ENCODE measurements at regions not wholly inside any gene's neighbourhood (a gene's known extent, or its start where the extent isn't known, plus 50 kb on each side); places are given as distances from the start of the nearest gene placed in this dataset.

DNA sequence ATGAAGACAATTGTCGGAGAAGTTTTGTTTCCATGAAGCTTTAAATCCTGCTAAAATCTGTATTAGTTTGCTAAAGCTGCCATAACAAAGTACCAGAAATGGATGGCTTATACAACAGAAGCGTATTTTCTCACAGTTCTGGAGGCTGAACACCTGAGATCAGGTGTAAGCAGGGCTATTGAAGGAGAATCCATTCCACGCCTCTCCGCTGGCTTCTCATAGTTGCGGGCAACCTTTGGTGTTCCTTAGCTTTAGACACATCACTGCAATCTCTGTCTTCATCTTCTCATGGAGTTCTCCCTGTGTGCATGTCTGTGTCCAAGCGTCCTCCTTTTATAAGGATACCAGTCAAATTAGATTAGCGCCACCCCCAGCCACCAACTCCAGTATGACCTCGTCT, 159.9 kb upstream of the CDYL start:
- no peak for DNase-seq (ENCODE audit: low spot score)

GRCh38 chr6:4615891-4616290, 160.3 kb upstream of the CDYL start:
- no peak for DNase-seq (ENCODE audit: low spot score)

- no peak for DNase-seq (ENCODE audit: low spot score)
Measured at GRCh38 chr6:4615231-4615630, 161.0 kb upstream of the CDYL start.

DNA sequence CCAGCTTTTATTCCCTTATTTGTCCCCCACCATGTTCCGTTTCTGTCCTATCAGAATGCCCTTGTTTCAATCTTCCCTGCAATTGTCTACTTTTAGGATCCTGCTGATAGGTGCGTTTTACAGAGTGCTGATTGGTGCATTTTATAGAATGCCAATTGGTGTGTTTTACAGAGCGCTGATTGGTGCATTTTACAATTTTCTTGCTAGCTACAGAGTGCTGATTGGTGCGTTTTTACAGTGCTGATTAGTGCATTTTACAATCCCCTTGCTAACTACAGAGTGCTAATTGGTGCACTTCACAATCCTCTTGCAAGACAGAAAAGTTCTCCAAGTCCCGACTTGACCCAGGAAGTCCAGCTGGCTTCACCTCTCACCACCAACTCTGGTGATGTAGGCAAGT, 161.6 kb upstream of the CDYL start:
- no peak for DNase-seq (ENCODE audit: low spot score)

DNA sequence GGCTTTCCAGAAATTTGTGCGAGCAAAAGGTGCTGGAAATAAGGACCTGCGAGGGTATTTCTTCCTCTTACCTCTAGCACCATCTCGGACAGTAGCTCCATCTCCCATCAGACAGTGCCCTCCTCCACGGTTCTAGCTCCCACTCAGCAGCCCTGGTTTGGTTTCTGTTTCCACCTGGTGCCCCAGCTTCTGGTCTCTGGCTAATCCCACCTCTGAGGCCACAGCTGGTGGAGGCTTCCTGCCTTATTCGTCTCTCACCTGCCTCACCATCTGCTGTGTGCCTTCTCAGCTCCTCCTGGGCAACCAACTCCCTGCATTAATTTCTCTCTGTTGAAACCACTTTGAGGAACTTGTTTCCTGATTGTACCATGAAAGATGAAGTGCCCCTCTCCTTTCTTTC, 162.4 kb upstream of the CDYL start:
- DNase-seq (ENCODE audit: low spot score): no peak

GRCh38 chr6:4613381-4613780, 162.8 kb upstream of the CDYL start:
- no peak for DNase-seq (ENCODE audit: low spot score)

GRCh38 chr6:4612636-4613171, 163.5 kb upstream of the CDYL start:
- no peak for DNase-seq (ENCODE audit: low spot score)

DNA sequence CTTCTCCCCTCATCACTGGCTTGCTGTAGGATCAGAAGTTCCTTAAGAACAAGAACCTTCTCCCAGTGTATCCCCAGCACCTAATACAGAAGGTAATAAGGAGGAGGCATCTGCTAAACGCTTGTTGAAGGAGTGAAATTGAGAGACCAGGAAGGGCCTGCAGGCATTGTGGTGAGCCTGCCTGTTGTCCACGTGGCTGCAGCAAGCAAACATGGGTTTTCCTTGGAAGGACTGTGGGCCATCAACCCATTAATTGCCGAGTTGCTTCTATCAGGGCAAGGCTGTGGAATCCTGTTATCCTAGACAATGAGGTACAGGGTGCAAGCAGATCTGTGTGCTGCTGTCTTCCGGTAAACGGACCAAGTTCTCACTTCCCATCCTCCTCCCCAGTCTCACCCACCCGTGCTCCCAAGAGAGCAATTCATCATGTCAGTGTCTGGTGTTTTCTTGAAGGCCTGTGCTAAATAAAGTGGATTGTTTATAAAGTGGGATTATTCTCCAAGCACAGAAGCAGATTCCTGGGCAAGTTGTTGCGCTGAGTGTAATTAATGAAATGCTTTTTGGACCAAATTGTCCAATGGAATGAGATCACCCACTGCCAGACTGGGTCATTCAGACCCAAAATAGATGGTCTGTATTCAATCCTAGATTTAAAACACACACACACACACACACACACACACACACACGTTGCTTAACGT, 164.6 kb upstream of the CDYL start:
- peak; percentile 51 for DNase-seq (ENCODE audit: low spot score)

DNA sequence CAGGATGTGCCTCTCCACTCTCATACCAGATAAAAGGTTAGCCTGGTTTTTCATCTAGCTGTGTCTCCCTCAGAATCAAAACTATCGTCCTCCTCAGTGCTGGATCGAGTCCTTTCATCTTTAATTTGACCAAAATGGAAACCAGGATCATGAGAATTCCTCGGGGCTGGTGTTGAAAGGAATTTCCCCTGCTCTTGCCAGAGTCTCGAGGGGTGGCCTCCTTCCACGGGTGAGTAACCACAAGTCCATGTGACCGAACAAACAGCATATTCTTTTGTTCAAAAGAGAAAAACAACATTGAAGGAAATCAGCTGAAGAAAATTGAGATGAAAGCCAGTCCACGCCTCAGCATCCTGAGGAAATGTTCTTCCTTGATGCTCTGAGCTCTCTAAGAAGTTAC, 165.9 kb upstream of the CDYL start:
- peak; percentile 54 for DNase-seq (ENCODE audit: low spot score)

- no peak for DNase-seq (ENCODE audit: low spot score)
Measured at GRCh38 chr6:4608361-4609115, 167.7 kb upstream of the CDYL start.

DNA sequence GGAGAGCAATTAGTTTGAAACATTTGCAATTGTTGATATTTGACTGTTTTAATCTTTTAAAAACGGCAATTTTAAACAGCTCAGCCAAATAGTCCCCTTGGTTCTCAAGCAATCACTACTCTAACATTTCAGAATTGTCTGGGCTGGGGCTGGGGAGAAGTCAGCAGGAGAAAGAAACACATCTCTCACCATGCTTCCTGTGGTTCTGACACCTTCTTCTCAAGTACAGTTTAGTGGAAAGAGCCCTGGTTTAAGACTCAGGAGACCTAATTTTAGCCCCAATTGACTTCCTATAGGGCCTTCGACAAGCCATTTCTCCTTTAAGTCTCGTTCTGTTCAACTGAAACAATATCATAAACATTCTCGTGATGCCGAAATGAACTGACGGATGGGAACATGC, 168.4 kb upstream of the CDYL start:
- DNase-seq (ENCODE audit: low spot score): no peak

DNA sequence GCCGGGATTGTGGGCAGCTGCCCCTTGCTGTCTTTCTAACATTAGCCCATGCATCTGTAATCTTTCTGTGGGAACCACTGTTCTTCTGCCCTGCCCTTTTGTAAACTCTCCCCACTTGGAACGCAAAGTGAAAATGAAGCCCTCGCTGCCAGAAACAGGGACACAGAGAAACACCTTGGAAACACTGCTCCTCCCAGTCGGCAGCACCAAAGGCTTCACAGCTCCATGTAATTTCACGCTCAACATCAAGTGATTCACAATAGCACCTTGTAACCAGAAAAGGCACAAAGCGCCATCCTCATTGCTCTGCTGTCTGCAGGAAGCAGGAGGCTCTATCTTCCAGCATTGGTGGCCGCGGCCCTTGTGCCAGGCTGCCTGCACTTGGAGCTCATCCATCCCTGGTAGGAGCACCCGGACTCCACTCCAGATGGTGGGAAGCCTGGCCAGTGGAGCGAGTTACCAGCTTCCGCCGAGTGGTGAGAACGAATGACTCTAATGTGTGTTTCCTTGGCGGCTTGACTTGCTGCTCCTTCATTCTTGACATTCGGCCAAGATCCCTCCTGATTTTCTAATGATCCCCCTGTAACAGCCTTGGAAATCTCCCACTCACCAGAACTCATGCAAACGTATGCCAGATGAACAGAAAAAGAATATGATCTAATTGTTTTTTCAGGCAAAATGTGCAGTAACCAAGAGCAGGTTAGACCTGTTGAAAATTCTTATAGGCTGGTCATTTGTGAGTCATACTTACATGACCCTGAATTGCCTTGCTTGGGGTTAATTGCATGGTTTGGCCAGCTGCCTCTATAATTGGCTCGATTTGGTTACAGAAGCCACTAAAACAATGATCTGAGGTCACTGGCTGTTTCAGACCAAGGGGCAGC, 169.1 kb upstream of the CDYL start:
- DNase-seq (ENCODE audit: low spot score): no peak

- DNase-seq (ENCODE audit: low spot score): no peak
Measured at GRCh38 chr6:4606016-4606415, 170.2 kb upstream of the CDYL start.

DNA sequence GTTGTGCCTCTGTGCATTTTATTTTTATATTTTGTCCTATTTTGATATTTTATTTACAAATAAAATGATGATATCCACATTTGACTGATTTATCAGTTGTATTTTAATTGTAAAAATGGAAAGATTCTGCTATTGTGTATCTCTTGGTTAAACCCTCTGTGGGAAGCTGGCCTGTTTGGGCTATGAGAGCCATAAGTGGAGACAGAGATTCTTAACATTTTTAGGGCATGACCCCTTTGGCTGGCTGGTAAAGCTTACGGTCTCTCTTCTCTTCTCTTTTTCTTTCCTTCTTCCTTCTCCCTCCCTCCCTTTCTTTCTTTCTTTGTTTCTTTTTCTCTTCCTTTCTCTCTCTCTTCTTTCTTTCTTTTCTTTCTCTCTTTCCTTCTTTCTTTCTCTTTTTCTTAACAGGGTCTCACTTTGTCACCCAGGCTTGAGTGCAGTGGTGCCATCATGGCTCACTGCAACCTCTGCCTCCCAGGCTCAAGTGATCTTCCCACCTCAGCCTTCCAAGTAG, 172.3 kb upstream of the CDYL start:
- no peak for DNase-seq (ENCODE audit: low spot score)

- no peak for DNase-seq (ENCODE audit: low spot score)
Measured at GRCh38 chr6:4603291-4603690, 172.9 kb upstream of the CDYL start.

DNA sequence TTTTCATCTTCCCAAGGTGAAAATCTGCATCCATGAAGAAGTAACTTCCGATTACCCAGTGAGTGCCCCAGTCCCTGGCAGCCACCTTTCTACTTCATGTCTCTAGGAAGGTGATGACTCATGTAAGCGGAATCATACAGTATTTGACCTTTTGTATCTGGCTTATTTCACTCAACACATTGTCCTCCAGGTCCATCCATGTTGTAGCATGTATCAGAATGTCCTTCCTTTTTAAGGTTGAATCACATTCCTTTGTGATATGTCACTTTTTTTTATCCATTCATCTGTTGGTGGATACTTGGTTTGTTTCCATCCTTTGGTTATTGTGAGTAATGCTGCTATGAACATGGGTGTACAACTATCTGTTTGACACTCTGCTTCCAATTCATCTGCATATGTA, 176.3 kb upstream of the CDYL start:
- DNase-seq (ENCODE audit: low spot score): no peak

GRCh38 chr6:4598384-4598995, 177.7 kb upstream of the CDYL start:
- no peak for DNase-seq (ENCODE audit: low spot score)

DNA sequence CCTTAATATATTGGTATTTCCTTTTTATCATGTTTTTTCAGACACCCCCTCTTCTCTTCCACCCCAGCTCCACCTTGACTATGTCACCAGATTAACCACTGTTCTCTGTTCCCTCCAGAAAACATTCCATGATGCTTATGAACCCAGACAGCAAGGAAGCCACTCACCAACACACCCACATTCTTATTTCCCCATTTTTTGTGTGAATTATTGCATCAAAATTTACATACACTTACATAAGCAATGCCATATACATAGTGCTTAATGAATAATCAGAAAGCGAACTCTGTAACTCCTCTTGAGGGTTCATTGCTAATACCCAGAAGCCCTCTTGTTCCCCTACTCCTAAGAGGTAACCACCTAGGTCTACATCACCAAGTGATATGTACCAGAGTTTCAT, 182.3 kb upstream of the CDYL start:
- DNase-seq (ENCODE audit: low spot score): no peak

DNA sequence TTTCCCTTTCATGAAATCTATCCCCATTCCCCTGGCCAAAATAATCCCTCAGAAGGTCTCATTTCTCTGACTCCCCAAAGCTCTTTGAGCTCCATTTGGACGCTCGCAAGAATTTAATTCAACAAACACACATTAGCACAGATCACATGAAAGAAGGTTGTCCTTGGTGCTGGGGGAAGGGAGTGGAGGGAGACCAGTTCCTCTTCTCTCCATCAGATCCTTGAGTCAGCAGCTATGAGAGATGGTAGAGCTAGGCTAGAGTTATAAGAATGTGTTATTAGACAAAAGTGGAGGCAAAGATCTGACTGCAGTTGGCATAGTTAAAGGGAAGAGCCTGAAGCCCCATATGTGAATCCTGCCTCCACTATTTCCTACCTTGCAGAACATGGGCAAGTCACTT, 184.2 kb upstream of the CDYL start:
- DNase-seq (ENCODE audit: low spot score): no peak

DNA sequence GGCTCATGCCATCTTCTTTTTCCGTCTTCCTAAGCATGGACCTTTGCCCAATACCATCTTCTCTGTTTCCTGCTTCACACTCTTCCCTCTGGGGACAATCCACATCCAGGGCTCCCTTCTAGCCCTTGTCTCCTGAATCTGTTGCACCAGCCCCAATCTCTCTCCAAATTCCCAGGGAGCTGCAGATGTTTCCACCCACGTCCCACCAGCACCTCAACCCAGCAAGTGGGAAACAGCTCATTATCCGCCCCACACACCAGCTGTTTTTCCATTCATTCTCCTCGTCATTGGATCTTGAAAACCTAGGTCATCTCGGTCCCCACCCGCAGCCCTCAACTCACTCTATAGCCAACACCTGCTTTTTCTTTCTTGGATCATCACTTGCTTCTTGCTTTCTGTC, 185.0 kb upstream of the CDYL start:
- DNase-seq (ENCODE audit: low spot score): no peak

DNA sequence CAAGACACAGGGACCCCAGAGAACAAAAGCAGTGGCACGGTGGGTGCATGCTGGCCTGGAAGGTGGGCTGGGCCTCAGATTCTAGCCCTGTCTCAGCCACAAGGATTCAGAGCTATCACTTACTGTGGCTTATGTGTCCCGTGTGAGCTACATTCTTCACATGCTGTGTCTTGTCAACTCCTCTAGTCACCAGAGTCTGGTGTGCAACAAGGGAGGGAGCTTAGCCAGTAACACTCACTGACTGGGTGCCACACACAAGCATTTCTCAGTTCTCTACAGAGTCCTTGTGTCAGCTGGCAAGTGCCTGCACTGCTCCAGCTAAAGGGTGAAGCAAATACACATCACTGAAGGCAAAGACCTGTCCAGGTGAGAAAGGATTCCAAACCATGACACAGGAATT, 186.9 kb upstream of the CDYL start:
- no peak for DNase-seq (ENCODE audit: low spot score)

DNA sequence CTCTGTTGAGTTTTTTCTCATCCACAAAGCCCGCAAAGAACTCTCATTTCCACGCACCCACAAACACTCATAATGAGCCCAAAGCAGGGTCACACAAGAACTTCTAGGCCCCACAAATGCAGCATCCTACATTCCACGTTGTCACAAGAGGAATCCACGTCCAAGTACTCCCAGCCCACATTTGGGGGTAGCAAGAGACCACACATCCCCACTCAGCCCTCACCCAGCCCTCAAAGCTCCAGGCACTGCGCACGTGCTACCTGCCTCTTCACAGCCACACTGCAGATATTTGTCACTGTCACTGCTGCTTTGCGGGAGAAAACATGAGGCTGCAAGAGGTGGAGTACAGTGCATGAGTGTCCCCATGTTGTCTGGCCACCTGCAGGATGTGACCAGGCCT, 187.6 kb upstream of the CDYL start:
- DNase-seq (ENCODE audit: low spot score): no peak

Data from mucosa of gallbladder (tissue), 1 donor.